ENCODE measurements at regions not wholly inside any gene's neighbourhood (a gene's known extent, or its start where the extent isn't known, plus 50 kb on each side); places are given as distances from the start of the nearest gene placed in this dataset.
A peak's percentile ranks its signal among the peaks of the same experiment; 100 is the strongest.

DNA sequence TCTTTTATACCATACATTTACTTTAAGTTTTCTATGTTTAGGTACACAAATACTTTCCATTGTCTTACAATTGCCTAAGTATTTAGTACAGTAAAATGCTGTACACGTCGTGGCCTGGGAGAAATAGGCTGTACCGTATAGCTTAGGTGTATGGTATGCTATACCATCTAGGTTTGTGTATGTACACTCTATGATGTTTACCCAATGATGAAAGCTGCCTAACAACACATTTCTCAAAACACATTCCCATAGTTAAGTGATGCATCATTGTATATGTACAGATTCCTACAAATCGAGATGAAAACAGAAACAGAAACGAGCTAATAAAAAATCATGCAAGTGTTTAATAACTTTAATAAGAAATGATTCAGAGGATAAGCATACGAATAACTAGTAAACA is 51.6 kb downstream of the SPANXA2 start:
- DNase-seq, result no peak

- peak; percentile 0 to 14 for DNase-seq
Measured at GRCh38 chrX:141642979-141643378, 53.5 kb downstream of the SPANXA2 start.

Data from Kasumi-1 (cell line).